HEK293T (cell line): ENCODE measurements at regions not wholly inside any gene's neighbourhood (a gene's known extent, or its start where the extent isn't known, plus 50 kb on each side); places are given as distances from the start of the nearest gene placed in this dataset.
"Not testable (repeated sequence)": the region's sequence is repeated elsewhere in the genome, so short reads cannot be mapped to it uniquely, and the experiment has no call there.

ENCODE experiments used
- CTCF ChIA-PET: fragments of 350-600 bp; formaldehyde crosslinking; extraction: SDS; loops from one replicate; lab custom pipeline; 2021; ENCODE audit warnings: antibody characterized with exemption, inconsistent platforms; lab: Yijun Ruan, JAX
- POLR2A ChIA-PET: fragments of 350-600 bp; formaldehyde crosslinking; extraction: SDS; loops from one replicate; lab custom pipeline; 2020; ENCODE audit warnings: antibody characterized with exemption, inconsistent platforms; lab: Yijun Ruan, JAX
- DNase-seq: peaks from one replicate; pipeline ENCODE4 v3.0.0; 2012; ENCODE audit warnings: mixed read lengths; ENCODE audit errors: extremely low spot score
- ARNT ChIP-seq: fragments of 450-650 bp; IDR thresholded peaks from 2 replicates; pipeline ENCODE4 v1.6.1; 2017; ENCODE audit warnings: mild to moderate bottlenecking
- BHLHE40 ChIP-seq: fragments of 450-650 bp; IDR thresholded peaks from 2 replicates; pipeline ENCODE4 v1.6.1; 2016; ENCODE audit warnings: mild to moderate bottlenecking, moderate library complexity, borderline replicate concordance
- CTBP1 ChIP-seq: fragments of 450-650 bp; IDR thresholded peaks from 2 replicates; pipeline ENCODE4 v1.6.1; 2016; ENCODE audit warnings: borderline replicate concordance
- ELF4 ChIP-seq: fragments of 450-650 bp; IDR thresholded peaks from 2 replicates; pipeline ENCODE4 v1.6.1; 2017; ENCODE audit warnings: antibody characterized with exemption
- FOXA1 ChIP-seq: fragments of 450-650 bp; IDR thresholded peaks from 2 replicates; pipeline ENCODE4 v1.6.1; 2016; ENCODE audit warnings: mild to moderate bottlenecking
- FOXK2 ChIP-seq: fragments of 450-650 bp; IDR thresholded peaks from 2 replicates; pipeline ENCODE4 v1.6.1; 2016; ENCODE audit warnings: mild to moderate bottlenecking
- FOXM1 ChIP-seq: fragments of 450-650 bp; IDR thresholded peaks from 2 replicates; pipeline ENCODE4 v1.6.1; 2017; ENCODE audit warnings: mild to moderate bottlenecking, borderline replicate concordance
- HDGF ChIP-seq: fragments of 450-650 bp; IDR thresholded peaks from 2 replicates; pipeline ENCODE4 v1.6.1; 2017; ENCODE audit warnings: antibody characterized with exemption, borderline replicate concordance
- L3MBTL2 ChIP-seq: fragments of 450-650 bp; conservative IDR thresholded peaks from 2 replicates; pipeline ENCODE4 v1.6.1; 2016; ENCODE audit warnings: mild to moderate bottlenecking
- LEF1 ChIP-seq: fragments of 450-650 bp; IDR thresholded peaks from 2 replicates; pipeline ENCODE4 v1.6.1; 2017; ENCODE audit warnings: mild to moderate bottlenecking, borderline replicate concordance
- NFRKB ChIP-seq: fragments of 450-650 bp; IDR thresholded peaks from 2 replicates; pipeline ENCODE4 v1.6.1; 2016; ENCODE audit warnings: mild to moderate bottlenecking, moderate library complexity
- PKNOX1 ChIP-seq: fragments of 450-650 bp; IDR thresholded peaks from 2 replicates; pipeline ENCODE4 v1.6.1; 2016
- SP1 ChIP-seq: fragments of 450-650 bp; IDR thresholded peaks from 2 replicates; pipeline ENCODE4 v1.6.1; 2017
- SUZ12 ChIP-seq: fragments of 450-650 bp; IDR thresholded peaks from 2 replicates; pipeline ENCODE4 v1.6.1; 2016; ENCODE audit warnings: mild to moderate bottlenecking
- TARDBP ChIP-seq: fragments of 450-650 bp; IDR thresholded peaks from 2 replicates; pipeline ENCODE4 v1.6.1; 2016
- ZNF384 ChIP-seq: fragments of 450-650 bp; IDR thresholded peaks from 2 replicates; pipeline ENCODE4 v1.6.1; 2016

DNA sequence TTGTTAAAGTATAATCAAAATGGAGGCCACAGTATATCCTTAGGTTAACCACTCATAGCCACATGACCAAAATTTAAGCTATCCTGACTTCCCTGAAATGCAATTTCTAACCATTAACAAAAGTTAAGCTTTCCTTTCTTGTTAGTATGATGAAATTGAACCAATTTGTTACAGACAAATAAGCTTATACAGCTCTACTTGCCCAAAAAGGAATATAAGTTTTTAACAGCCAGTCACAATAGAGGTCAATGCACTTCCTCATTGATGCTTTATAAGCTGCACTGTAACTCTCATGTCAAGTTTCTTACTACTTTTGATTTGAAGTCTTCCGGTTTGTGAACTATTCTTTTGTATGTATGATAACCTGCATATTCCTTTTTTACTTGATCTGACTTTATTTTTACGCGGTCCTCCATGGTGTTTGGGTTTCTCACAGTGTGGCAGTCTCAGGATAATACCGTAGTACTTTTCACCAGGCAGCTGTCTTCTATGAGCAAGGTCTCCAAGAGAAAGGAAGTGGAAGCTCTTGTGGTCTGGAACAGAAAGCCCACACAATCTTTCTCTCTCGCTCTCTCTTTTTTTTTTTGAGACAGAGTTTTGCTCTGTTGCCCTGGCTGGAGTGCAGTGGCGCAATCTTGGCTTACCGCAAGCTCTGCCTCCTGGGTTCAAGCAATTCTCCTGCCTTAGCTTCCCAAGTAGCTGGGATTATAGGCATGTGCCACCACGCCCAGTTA lies 331.6 kb downstream of the SRGAP2C start:
- no peak for DNase-seq
- no peak for TF ChIP-seq BHLHE40
- no peak for TF ChIP-seq FOXM1
- TF ChIP-seq TARDBP = no peak
- no peak for TF ChIP-seq LEF1
- TF ChIP-seq ELF4 = no peak
- no peak for TF ChIP-seq L3MBTL2
- no peak for TF ChIP-seq SUZ12
- TF ChIP-seq CTBP1 = no peak
- no peak for TF ChIP-seq FOXK2
- no peak for TF ChIP-seq ZNF384
- no peak for TF ChIP-seq ARNT
- TF ChIP-seq FOXA1 = no peak
- ChIA-PET POLR2A (no interaction called here), CTCF (no interaction called here)

GRCh38 chr1:121517586-121518230 lies 332.9 kb downstream of the SRGAP2C start:
- DNase-seq = no peak
- ChIA-PET POLR2A (interaction anchor here (0.6 to 1.8 kb wide), 2 partner anchors 34 to 44 kb away, joined by 3 to 5 read pairs; no protein-coding TSS in a partner anchor), CTCF (no interaction called here)
- no peak for TF ChIP-seq LEF1
- no peak for TF ChIP-seq PKNOX1
- TF ChIP-seq TARDBP = no peak
- TF ChIP-seq ELF4 = no peak
- TF ChIP-seq ARNT = no peak
- TF ChIP-seq FOXM1 = no peak
- no peak for TF ChIP-seq SUZ12
- no peak for TF ChIP-seq FOXK2
- TF ChIP-seq L3MBTL2 = no peak
- TF ChIP-seq HDGF = no peak
- no peak for TF ChIP-seq SP1
- no peak for TF ChIP-seq NFRKB
- TF ChIP-seq ZNF384 = no peak

GRCh38 chr1:121518726-121519041 lies 333.9 kb downstream of the SRGAP2C start:
- ChIA-PET POLR2A (interaction anchor here (1.0 to 1.8 kb wide), 5 partner anchors 8 to 94 kb away, joined by 3 to 6 read pairs (median 5); no protein-coding TSS in a partner anchor), CTCF (no interaction called here)
- no peak for DNase-seq
- TF ChIP-seq ZNF384 (no peak), SUZ12 (no peak), L3MBTL2 (no peak), BHLHE40 (no peak), ARNT (no peak), SP1 (no peak), PKNOX1 (no peak), TARDBP (no peak), NFRKB (no peak), FOXM1 (no peak), ELF4 (no peak), FOXA1 (no peak), FOXK2 (no peak), HDGF (no peak), LEF1 (no peak), CTBP1 (no peak)

DNA sequence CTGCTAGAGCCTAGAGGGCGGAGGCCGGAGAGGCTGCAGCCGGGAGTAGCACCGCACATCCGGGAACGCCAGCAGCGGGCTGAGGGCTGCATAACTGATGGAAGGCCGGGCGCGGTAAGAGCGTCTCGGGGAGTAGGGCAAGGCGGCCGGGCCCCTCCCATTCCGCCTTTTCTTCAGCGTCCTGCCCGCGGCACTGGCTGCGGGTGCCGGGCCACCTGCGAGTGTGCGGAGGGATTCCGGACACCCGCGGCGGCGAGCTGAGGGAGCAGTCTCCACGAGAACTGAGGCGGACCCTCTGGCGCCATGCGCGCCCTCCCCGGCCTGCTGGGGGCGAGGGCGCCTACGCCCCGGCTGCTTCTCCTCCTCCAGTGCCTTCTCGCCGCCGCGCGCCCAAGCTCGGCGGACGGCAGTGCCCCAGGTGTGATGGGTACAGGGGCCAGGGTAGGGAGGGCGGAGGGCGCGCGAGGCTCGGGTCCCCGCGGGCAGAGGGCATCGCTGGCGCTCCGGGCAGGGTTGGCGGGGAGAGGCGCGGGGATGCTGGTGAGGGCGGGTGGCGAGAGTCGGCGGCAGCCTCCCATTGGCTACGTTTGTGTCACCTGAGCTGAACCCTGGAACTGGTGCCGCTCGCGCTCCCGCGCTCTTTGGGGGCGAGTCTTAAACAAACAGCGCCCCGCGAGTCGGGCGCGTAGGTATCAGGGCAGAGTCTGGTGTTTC lies 334.4 kb downstream of the SRGAP2C start:
- CTCF ChIA-PET = no interaction called here

DNA sequence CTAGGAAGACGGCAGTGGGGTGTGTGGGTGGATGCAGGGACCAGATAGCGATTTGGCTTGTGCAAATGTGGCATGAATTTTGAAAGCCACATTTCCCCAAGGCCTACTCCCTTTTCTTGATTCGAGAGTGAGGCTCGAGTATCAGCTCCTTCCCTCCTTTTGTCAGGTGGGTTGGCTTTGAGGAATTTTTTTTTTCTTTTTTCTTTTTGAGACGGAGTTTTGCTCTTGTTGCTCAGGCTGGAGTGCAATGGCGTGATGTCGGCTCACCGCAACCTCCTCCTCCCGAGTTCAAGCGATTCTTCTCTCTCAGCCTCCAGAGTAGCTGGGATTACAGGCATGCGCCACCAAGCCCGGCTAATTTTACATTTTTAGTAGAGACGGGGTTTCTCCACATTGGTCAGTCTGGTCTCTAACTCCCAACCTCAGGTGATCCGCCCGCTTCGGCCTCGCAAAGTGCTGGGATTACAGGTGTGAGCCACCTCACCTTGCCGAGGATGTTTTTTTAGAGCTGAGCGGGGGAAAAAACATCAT lies 335.0 kb downstream of the SRGAP2C start:
- POLR2A ChIA-PET = interaction anchor here (1.6 to 1.8 kb wide), 4 partner anchors 9 to 32 kb away, joined by 4 to 6 read pairs (median 5); no protein-coding TSS in a partner anchor
- CTCF ChIA-PET, DNase-seq: not testable (repeated sequence)

More for the DNA sequence above, 334.4 kb downstream of the SRGAP2C start:
- DNase-seq = peak; percentile 76
- POLR2A ChIA-PET = interaction anchor here (1.0 to 1.8 kb wide), 5 partner anchors 9 to 95 kb away, joined by 3 to 6 read pairs (median 5); no protein-coding TSS in a partner anchor
- TF ChIP-seq CTBP1 (no peak), BHLHE40 (no peak), L3MBTL2 (peak; percentile 96)

- CTCF ChIA-PET = no interaction called here
- no peak for DNase-seq
- POLR2A ChIA-PET = no interaction called here
- TF ChIP-seq ELF4 = no peak
- TF ChIP-seq CTBP1 = no peak
- no peak for TF ChIP-seq NFRKB
- TF ChIP-seq FOXK2 = no peak
- no peak for TF ChIP-seq ZNF384
- no peak for TF ChIP-seq PKNOX1
- no peak for TF ChIP-seq BHLHE40
- no peak for TF ChIP-seq TARDBP
- TF ChIP-seq SP1 = no peak
- TF ChIP-seq L3MBTL2 = no peak
- TF ChIP-seq SUZ12 = no peak
- no peak for TF ChIP-seq LEF1
Observed at GRCh38 chr1:121522061-121522759, 337.4 kb downstream of the SRGAP2C start.

DNA sequence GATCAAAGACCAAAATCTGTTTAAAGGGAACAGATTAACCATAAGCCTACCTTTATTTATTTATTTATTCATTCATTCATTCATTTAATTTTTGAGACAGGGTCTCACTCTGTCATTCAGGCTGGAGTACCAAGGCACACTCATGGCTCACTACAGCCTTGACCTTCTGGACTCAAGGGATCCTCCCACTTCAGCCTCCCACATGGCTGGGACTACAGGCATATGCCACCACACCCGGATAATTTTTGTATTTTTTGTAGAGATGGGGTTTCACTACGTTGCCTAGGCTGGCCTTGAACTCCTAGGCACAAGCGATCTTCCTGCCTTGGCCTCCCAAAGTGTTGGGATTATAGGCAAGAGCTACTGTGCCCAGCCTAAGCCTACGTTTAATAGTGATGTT lies 338.3 kb downstream of the SRGAP2C start:
- CTCF ChIA-PET, POLR2A ChIA-PET, DNase-seq: not testable (repeated sequence)
